CD14-positive monocyte (primary cell): ENCODE measurements at regions not wholly inside any gene's neighbourhood (a gene's known extent, or its start where the extent isn't known, plus 50 kb on each side); places are given as distances from the start of the nearest gene placed in this dataset.

Experiments
- DNase-seq, 3 donors: peaks; one replicate each; pipeline ENCODE4 v3.0.0-alpha.2; 2011 to 2022
- H2AFZ ChIP-seq: 2 replicates; pipeline ENCODE4 v1.6.0; 2012; ENCODE audit warnings: mild to moderate bottlenecking, low read depth, low read length, inconsistent platforms; ENCODE audit not compliant: insufficient read depth, poor library complexity, severe bottlenecking
- H3K27ac ChIP-seq, 2 donors: 1 replicate in 1 of 2; 2 replicates in 1 of 2; pipeline ENCODE4 v1.5.1; 2012 to 2013; ENCODE audit warnings: low read length in 2 of 2, control low read depth in 1 of 2, inconsistent platforms in 1 of 2, low read depth in 1 of 2, mild to moderate bottlenecking in 1 of 2
- H3K27me3 ChIP-seq, 2 donors: one replicate each; pipeline versions ENCODE4 v1.6.0 to v1.6.1; 2011 to 2013; ENCODE audit warnings: low read length in 2 of 2; ENCODE audit not compliant: control insufficient read depth in 2 of 2, insufficient read depth in 2 of 2
- H3K36me3 ChIP-seq, 2 donors: replicated peaks in 1 of 2; 1 replicate in 1 of 2; 2 replicates in 1 of 2; pipeline versions ENCODE4 v1.5.1 to v1.6.1; 2012 to 2013; ENCODE audit warnings: low read length in 2 of 2, control low read depth in 1 of 2, inconsistent platforms in 1 of 2, mild to moderate bottlenecking in 1 of 2; ENCODE audit not compliant: insufficient read depth in 2 of 2, control insufficient read depth in 1 of 2
- H3K4me1 ChIP-seq, 2 donors: 1 replicate in 1 of 2; 2 replicates in 1 of 2; pipeline versions ENCODE4 v1.5.1 to v1.6.1; 2012 to 2013; ENCODE audit warnings: low read length in 2 of 2, control low read depth in 1 of 2, inconsistent platforms in 1 of 2, mild to moderate bottlenecking in 1 of 2, moderate library complexity in 1 of 2; ENCODE audit not compliant: insufficient read depth in 2 of 2, control insufficient read depth in 1 of 2
- H3K4me2 ChIP-seq: replicated peaks from 2 replicates; pipeline ENCODE3; 2012; ENCODE audit warnings: low read length, moderate library complexity, mild to moderate bottlenecking; ENCODE audit not compliant: poor library complexity, severe bottlenecking; ENCODE audit errors: extremely low read depth
- H3K4me3 ChIP-seq, 3 experiments: fragments of 200-600 bp in 1 of 3; sonication (generic) in 1 of 3; replicated peaks in 1 of 3; 1 replicate in 2 of 3; 2 replicates in 1 of 3; pipeline ENCODE4 v1.5.1; 2011 to 2013; ENCODE audit warnings: low read length in 3 of 3, mild to moderate bottlenecking in 3 of 3, control low read depth in 2 of 3, low read depth in 2 of 3, inconsistent platforms in 1 of 3, moderate library complexity in 1 of 3
- H3K79me2 ChIP-seq: 2 replicates; pipeline ENCODE4 v1.6.0; 2012; ENCODE audit warnings: mild to moderate bottlenecking, control low read depth, inconsistent platforms, low read length, moderate library complexity; ENCODE audit not compliant: insufficient read depth
- H3K9ac ChIP-seq: 2 replicates; pipeline ENCODE4 v1.6.0; 2017; ENCODE audit warnings: low read length, mild to moderate bottlenecking; ENCODE audit not compliant: insufficient read depth, poor library complexity, severe bottlenecking
- H3K9me3 ChIP-seq, 2 donors: replicated peaks in 1 of 2; 1 replicate in 1 of 2; 2 replicates in 1 of 2; pipeline versions ENCODE4 v1.5.1 to v1.6.1; 2012 to 2013; ENCODE audit warnings: low read length in 2 of 2, control low read depth in 1 of 2; ENCODE audit not compliant: control insufficient read depth in 1 of 2, insufficient read depth in 1 of 2
- H4K20me1 ChIP-seq: 2 replicates; pipeline ENCODE4 v1.6.0; 2012; ENCODE audit warnings: mild to moderate bottlenecking, low read length, control low read depth, moderate library complexity; ENCODE audit not compliant: insufficient read depth
- H3K27ac Mint-ChIP-seq, 7 donors: one replicate each; pipeline ENCODE4 v1.8.0; 2020; ENCODE audit warnings: mild to moderate bottlenecking in 7 of 7, mixed read lengths in 7 of 7, moderate library complexity in 6 of 7, inconsistent platforms in 2 of 7
- H3K27me3 Mint-ChIP-seq, 3 donors: one replicate each; pipeline ENCODE4 v1.8.0; 2021 to 2022; ENCODE audit warnings: low read depth in 3 of 3, mild to moderate bottlenecking in 3 of 3, mixed read lengths in 3 of 3, moderate library complexity in 3 of 3, inconsistent platforms in 1 of 3
- H3K36me3 Mint-ChIP-seq, 2 donors: one replicate each; pipeline ENCODE4 v1.8.0; 2020; ENCODE audit warnings: mixed read lengths in 2 of 2, inconsistent platforms in 1 of 2, mild to moderate bottlenecking in 1 of 2
- H3K4me1 Mint-ChIP-seq: one replicate; pipeline ENCODE4 v1.8.0; 2020; ENCODE audit warnings: mild to moderate bottlenecking, mixed read lengths
- H3K4me3 Mint-ChIP-seq, 2 donors: one replicate each; pipeline ENCODE4 v1.8.0; 2020; ENCODE audit warnings: mild to moderate bottlenecking in 2 of 2, mixed read lengths in 2 of 2, moderate library complexity in 1 of 2
- H3K9me3 Mint-ChIP-seq, 7 donors: one replicate each; pipeline ENCODE4 v1.8.0; 2020 to 2022; ENCODE audit warnings: mixed read lengths in 7 of 7, mild to moderate bottlenecking in 6 of 7, moderate library complexity in 6 of 7, inconsistent platforms in 2 of 7
- CTCF ChIP-seq: fragments of 200-600 bp; IDR thresholded peaks from one replicate; pipeline ENCODE4 v1.8.0; 2022; ENCODE audit warnings: antibody characterized with exemption, mild to moderate bottlenecking
- WGBS: methylation state at CpG from one replicate; pipeline ENCODE4 v1.1.5; 2013; ENCODE audit warnings: missing lambda C conversion rate; ENCODE audit not compliant: insufficient coverage; 5-methylcytosine and 5-hydroxymethylcytosine counted together
- intact Hi-C, 2 donors: fragments of 100-400 bp; cut with micrococcal nuclease; formaldehyde crosslinking; loops; one replicate each; pipeline versions ENCODE4 v1.15.0 to v1.15.1; 2023

- Mint-ChIP-seq H3K36me3 (no peaks in the 10 kb centered on the region), H3K4me1 (no peaks in the 10 kb centered on the region), H3K27ac (no peak overlapping the region), H3K9me3 (peaks cover 0 to 5% (median 0%) of the 10 kb centered on the region in 7 donors), H3K27me3 (peaks cover 0 to 2% (median 0%) of the 10 kb centered on the region in 3 donors), H3K4me3 (no peak overlapping the region)
- Histone ChIP-seq H3K27ac (no peak overlapping the region), H3K4me1 (no peaks in the 10 kb centered on the region), H3K4me2 (no peak overlapping the region), H2AFZ (no peak overlapping the region), H3K9me3 (no peaks in the 10 kb centered on the region), H3K9ac (no peak overlapping the region), H3K36me3 (no peaks in the 10 kb centered on the region), H3K27me3 (no peaks in the 10 kb centered on the region), H3K4me3 (no peak overlapping the region), H3K79me2 (no peaks in the 10 kb centered on the region), H4K20me1 (no peaks in the 10 kb centered on the region)
- intact Hi-C loops, result no loop called here
- DNase-seq, result no peak
- TF ChIP-seq CTCF, result no peak
- WGBS, result 90% methylated on average over 7 of the region's 9 CpGs
Measured at GRCh38 chr13:22194106-22194805, 523.4 kb downstream of the FGF9 start.

GRCh38 chr13:22195726-22196125 is 524.9 kb downstream of the FGF9 start:
- Histone ChIP-seq H2AFZ (no peak overlapping the region), H3K4me1 (no peaks in the 10 kb centered on the region), H3K27me3 (no peaks in the 10 kb centered on the region), H3K27ac (no peak overlapping the region), H3K4me3 (no peak overlapping the region), H3K9me3 (no peaks in the 10 kb centered on the region), H4K20me1 (no peaks in the 10 kb centered on the region), H3K9ac (no peak overlapping the region), H3K79me2 (no peaks in the 10 kb centered on the region), H3K36me3 (no peaks in the 10 kb centered on the region), H3K4me2 (no peak overlapping the region)
- Mint-ChIP-seq H3K4me3 (no peak overlapping the region), H3K36me3 (no peaks in the 10 kb centered on the region), H3K27ac (no peak overlapping the region), H3K4me1 (no peaks in the 10 kb centered on the region), H3K9me3 (peaks cover 0 to 5% (median 0%) of the 10 kb centered on the region in 7 donors), H3K27me3 (no peaks in the 10 kb centered on the region)
- 88% methylated on average over 2 of the region's 5 CpGs for WGBS
- intact Hi-C loops, result no loop called here
- no peak for DNase-seq
- no peak for TF ChIP-seq CTCF
